ENCODE measurements at regions not wholly inside any gene's neighbourhood (a gene's known extent, or its start where the extent isn't known, plus 50 kb on each side); places are given as distances from the start of the nearest gene placed in this dataset.

DNA sequence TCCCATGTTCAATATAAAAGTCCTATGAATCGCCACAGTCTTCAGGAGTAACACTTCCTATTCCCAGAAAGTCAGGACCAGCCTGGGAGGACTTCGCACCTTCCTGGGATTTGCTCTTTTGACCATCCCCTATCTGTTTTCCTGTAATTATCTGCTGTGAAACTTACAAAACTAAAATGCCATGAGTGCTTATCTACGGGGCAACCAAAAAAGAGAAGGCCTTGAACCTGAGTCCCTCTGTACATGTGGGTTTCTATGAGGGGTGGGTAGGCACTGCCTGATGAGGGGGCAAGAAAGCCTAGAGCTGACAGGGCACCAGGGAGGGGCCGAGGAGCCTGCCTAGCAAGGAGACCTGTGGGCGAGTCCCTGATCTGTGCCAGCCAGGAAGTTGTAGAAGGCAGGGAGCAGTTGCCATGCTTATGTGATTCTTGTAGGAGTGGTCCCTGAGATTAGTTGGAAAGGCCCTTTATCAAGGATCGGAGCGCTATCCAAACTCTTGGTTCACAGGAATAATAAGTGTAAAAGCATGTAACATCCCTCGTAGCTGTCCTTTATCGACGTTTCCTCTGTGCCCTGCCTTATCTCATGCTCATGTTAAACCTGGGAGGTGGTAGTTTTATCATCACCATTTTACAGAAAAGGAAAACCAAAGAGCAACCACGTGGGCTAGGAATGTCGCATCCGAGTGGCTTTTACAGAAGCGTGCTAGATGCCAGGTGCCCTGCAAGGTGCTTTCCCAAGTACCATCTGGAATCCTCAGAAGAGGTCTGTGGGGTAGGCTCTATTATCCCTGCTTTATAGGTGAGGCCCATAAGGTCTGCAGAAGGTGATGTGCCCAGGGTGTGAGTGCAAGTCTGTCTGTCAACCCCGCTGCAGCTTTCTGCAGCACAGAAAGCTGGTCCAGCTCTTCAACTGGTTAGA lies 111.8 kb downstream of the B3GNT2 start:
- TF ChIP-seq POLR2A (IDR thresholded peaks at IDR 0.05) (no peak), CTCF (IDR thresholded peaks at IDR 0.05) (no peak), POLR2AphosphoS5 (IDR thresholded peaks at IDR 0.05; ENCODE audit: insufficient read depth in 1 of 2, low read depth in 1 of 2) (no peak)
